ENCODE measurements at regions not wholly inside any gene's neighbourhood (a gene's known extent, or its start where the extent isn't known, plus 50 kb on each side); places are given as distances from the start of the nearest gene placed in this dataset.
"Not testable (repeated sequence)": the region's sequence is repeated elsewhere in the genome, so short reads cannot be mapped to it uniquely, and the experiment has no call there.

- DNase-seq = no peak
- TF ChIP-seq POLR2A (IDR thresholded peaks at IDR 0.05) (no peak), CTCF (IDR thresholded peaks at IDR 0.05) (no peak)
- no peaks in the 10 kb centered on the region for H3K27me3 ChIP-seq
- no peaks in the 10 kb centered on the region for H3K4me1 ChIP-seq
- no peak overlapping the region for H3K27ac ChIP-seq
- no peaks in the 10 kb centered on the region for H3K36me3 ChIP-seq
- intact Hi-C loops (cut with DNase I; ENCODE audit: low total_unique reads) = no loop called here
- no peaks in the 10 kb centered on the region for H3K9me3 ChIP-seq
- no peak overlapping the region for H3K4me3 ChIP-seq
Measured at GRCh38 chr5:15001517-15001916, 129.9 kb upstream of the ANKH start.

GRCh38 chr5:14998491-14998890 is 126.9 kb upstream of the ANKH start:
- no peak for TF ChIP-seq CTCF (IDR thresholded peaks at IDR 0.05)
- TF ChIP-seq POLR2A (IDR thresholded peaks at IDR 0.05) = no peak
- intact Hi-C loops (cut with DNase I; ENCODE audit: low total_unique reads) = no loop called here

GRCh38 chr5:14996997-14997396 is 125.4 kb upstream of the ANKH start:
- Histone ChIP-seq H3K4me1 (no peaks in the 10 kb centered on the region), H3K27me3 (no peaks in the 10 kb centered on the region), H3K36me3 (no peaks in the 10 kb centered on the region), H3K9me3 (no peaks in the 10 kb centered on the region), H3K4me3 (no peak overlapping the region), H3K27ac (no peak overlapping the region)
- no peak for TF ChIP-seq POLR2A (IDR thresholded peaks at IDR 0.05)
- no peak for TF ChIP-seq CTCF (IDR thresholded peaks at IDR 0.05)
- no peak for DNase-seq
- intact Hi-C loops (cut with DNase I; ENCODE audit: low total_unique reads) = no loop called here

More at GRCh38 chr5:14998491-14998890, 126.9 kb upstream of the ANKH start:
- no peak for DNase-seq
- Histone ChIP-seq H3K36me3 (no peaks in the 10 kb centered on the region), H3K9me3 (no peaks in the 10 kb centered on the region), H3K27me3 (no peaks in the 10 kb centered on the region), H3K4me3 (no peak overlapping the region), H3K4me1 (no peaks in the 10 kb centered on the region), H3K27ac (no peak overlapping the region)

- no peak overlapping the region for H3K27ac ChIP-seq
- H3K36me3 ChIP-seq = no peaks in the 10 kb centered on the region
- H3K4me1 ChIP-seq = no peaks in the 10 kb centered on the region
- no peaks in the 10 kb centered on the region for H3K27me3 ChIP-seq
- intact Hi-C loops (cut with DNase I; ENCODE audit: low total_unique reads) = no loop called here
- no peak overlapping the region for H3K4me3 ChIP-seq
- TF ChIP-seq POLR2A (IDR thresholded peaks at IDR 0.05) = no peak
- TF ChIP-seq CTCF (IDR thresholded peaks at IDR 0.05) = no peak
- H3K9me3 ChIP-seq = no peaks in the 10 kb centered on the region
- DNase-seq = no peak
Measured at GRCh38 chr5:14995229-14995628, 123.7 kb upstream of the ANKH start.

- H3K27me3 ChIP-seq; H3K9me3 ChIP-seq; intact Hi-C loops (cut with DNase I; ENCODE audit: low total_unique reads); H3K4me1 ChIP-seq; H3K4me3 ChIP-seq; H3K36me3 ChIP-seq; H3K27ac ChIP-seq; DNase-seq: not testable (repeated sequence)
Measured at GRCh38 chr5:14993459-14994133, 122.0 kb upstream of the ANKH start.

- H3K9me3 ChIP-seq; intact Hi-C loops (cut with DNase I; ENCODE audit: low total_unique reads); H3K4me1 ChIP-seq; DNase-seq; H3K4me3 ChIP-seq; H3K27ac ChIP-seq; H3K36me3 ChIP-seq; H3K27me3 ChIP-seq: not testable (repeated sequence)
Measured at GRCh38 chr5:14992751-14993458, 121.3 kb upstream of the ANKH start.

Measured in uterus (tissue), 3 donors.